Fibroblast of villous mesenchyme (primary cell): ENCODE measurements at regions not wholly inside any gene's neighbourhood (a gene's known extent, or its start where the extent isn't known, plus 50 kb on each side); places are given as distances from the start of the nearest gene placed in this dataset.

Experiments
- DNase-seq: peaks from one replicate; pipeline ENCODE4 v3.0.0-alpha.2; 2010; ENCODE audit warnings: low read depth
- H3K4me3 ChIP-seq: 2 replicates; pipeline ENCODE4 v1.5.1; 2011; ENCODE audit warnings: low read depth, mild to moderate bottlenecking, low read length
- CTCF ChIP-seq: IDR thresholded peaks from 2 replicates; pipeline ENCODE4 v1.5.1; 2012; ENCODE audit warnings: low read depth, mild to moderate bottlenecking, low read length; ENCODE audit not compliant: insufficient read depth

- no peak overlapping the region for H3K4me3 ChIP-seq
- no peak for TF ChIP-seq CTCF
- DNase-seq, result no peak
Measured at GRCh38 chr3:18880691-18881090, 267.6 kb upstream of the KCNH8 start.

- no peak for TF ChIP-seq CTCF
- no peak for DNase-seq
- H3K4me3 ChIP-seq, result no peak overlapping the region
Measured at GRCh38 chr3:18872466-18872865, 275.8 kb upstream of the KCNH8 start.

- no peak for TF ChIP-seq CTCF
- H3K4me3 ChIP-seq, result no peak overlapping the region
- no peak for DNase-seq
Measured at GRCh38 chr3:18870642-18871041, 277.7 kb upstream of the KCNH8 start.

- no peak overlapping the region for H3K4me3 ChIP-seq
- no peak for TF ChIP-seq CTCF
- no peak for DNase-seq
Measured at GRCh38 chr3:18870074-18870640, 278.2 kb upstream of the KCNH8 start.

GRCh38 chr3:18868911-18869689 is 279.2 kb upstream of the KCNH8 start:
- DNase-seq, result no peak
- no peak overlapping the region for H3K4me3 ChIP-seq
- no peak for TF ChIP-seq CTCF

GRCh38 chr3:18866899-18867298 is 281.4 kb upstream of the KCNH8 start:
- no peak for TF ChIP-seq CTCF
- no peak overlapping the region for H3K4me3 ChIP-seq
- DNase-seq, result no peak
